Coronary artery (tissue), 2 donors: ENCODE measurements at regions not wholly inside any gene's neighbourhood (a gene's known extent, or its start where the extent isn't known, plus 50 kb on each side); places are given as distances from the start of the nearest gene placed in this dataset.

Source experiments
- DNase-seq: peaks from one replicate; pipeline ENCODE4 v3.0.0-alpha.2; 2017; ENCODE audit warnings: low spot score
- H3K27ac ChIP-seq, 2 donors: fragments of 200-600 bp; sonication (generic); one replicate each; pipeline ENCODE4 v1.5.1; 2016 to 2019
- H3K4me3 ChIP-seq: fragments of 200-600 bp; sonication (generic); 2 replicates; pipeline ENCODE4 v1.5.1; 2016; ENCODE audit warnings: mild to moderate bottlenecking, moderate library complexity
- TF ChIP-seq, protein P1 (sequence below): fragments of 200-600 bp; sonication (generic); IDR thresholded peaks from one replicate; pipeline ENCODE4 v1.5.1; 2019; ENCODE audit warnings: antibody characterized with exemption

DNA sequence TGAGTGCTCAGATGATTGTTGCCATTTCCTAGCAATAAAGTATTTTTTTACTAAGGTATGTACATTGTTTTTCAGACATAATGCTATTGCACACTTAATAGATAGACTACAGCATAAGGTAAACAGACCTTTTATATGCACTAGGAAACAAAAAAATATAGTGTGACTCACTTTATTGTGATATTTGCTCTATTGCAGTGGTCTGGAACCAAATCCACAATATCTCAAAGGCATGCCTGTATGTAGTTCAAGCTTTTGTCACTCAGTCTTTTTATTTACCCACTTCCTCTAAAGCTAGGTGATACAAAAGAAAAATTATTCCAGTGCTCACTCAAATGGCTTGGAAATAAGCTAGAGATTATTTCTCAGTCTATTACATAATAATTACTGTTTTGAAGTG, 209.9 kb upstream of the VEPH1 start:
- no peak for DNase-seq
- Histone ChIP-seq H3K27ac (no peak overlapping the region), H3K4me3 (no peak overlapping the region)
- TF ChIP-seq, protein P1, sequence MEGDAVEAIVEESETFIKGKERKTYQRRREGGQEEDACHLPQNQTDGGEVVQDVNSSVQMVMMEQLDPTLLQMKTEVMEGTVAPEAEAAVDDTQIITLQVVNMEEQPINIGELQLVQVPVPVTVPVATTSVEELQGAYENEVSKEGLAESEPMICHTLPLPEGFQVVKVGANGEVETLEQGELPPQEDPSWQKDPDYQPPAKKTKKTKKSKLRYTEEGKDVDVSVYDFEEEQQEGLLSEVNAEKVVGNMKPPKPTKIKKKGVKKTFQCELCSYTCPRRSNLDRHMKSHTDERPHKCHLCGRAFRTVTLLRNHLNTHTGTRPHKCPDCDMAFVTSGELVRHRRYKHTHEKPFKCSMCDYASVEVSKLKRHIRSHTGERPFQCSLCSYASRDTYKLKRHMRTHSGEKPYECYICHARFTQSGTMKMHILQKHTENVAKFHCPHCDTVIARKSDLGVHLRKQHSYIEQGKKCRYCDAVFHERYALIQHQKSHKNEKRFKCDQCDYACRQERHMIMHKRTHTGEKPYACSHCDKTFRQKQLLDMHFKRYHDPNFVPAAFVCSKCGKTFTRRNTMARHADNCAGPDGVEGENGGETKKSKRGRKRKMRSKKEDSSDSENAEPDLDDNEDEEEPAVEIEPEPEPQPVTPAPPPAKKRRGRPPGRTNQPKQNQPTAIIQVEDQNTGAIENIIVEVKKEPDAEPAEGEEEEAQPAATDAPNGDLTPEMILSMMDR = no peak

DNA sequence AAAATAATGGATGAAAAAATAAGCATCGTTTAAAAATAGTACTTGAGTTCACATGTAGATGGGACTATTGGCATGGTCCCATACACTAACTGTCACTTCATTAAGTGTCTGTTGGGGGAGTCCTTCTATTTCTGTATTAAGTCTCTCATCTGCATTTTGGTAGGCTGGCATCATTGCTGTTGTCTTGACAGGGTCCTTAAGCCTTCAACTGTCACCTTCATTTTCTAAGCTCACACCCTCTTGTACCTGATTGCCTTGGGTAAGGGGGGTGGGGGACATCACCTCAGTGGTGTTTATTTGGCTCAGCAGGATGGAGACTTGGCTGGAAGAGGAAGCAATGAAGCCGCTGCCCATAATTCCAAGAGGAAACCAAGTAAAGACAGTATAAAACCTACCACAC, 202.0 kb upstream of the VEPH1 start:
- no peak for DNase-seq
- TF ChIP-seq, protein P1 = no peak
- Histone ChIP-seq H3K4me3 (no peak overlapping the region), H3K27ac (no peak overlapping the region)

DNA sequence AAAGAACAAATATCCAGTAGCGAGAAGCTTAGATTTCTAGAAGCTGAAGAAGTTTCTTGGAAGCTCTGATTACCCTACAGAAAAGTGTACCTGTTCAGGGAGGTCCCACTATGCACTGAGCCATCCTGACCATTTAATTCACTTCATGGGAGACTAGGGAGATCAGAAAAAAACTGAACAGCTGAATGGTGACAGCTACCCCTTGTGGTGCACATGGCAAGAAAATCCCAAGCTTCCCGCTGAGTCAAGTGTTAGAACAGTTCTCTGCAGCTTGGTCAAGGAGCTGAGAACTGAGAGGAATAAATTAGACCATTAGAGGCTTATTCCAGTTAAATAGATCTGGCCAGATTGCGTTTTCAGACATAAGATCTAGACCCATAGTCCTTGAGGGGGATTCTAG, 197.2 kb upstream of the VEPH1 start:
- TF ChIP-seq, protein P1 = no peak
- no peak for DNase-seq
- H3K27ac ChIP-seq = no peak overlapping the region
- H3K4me3 ChIP-seq = no peak overlapping the region

DNA sequence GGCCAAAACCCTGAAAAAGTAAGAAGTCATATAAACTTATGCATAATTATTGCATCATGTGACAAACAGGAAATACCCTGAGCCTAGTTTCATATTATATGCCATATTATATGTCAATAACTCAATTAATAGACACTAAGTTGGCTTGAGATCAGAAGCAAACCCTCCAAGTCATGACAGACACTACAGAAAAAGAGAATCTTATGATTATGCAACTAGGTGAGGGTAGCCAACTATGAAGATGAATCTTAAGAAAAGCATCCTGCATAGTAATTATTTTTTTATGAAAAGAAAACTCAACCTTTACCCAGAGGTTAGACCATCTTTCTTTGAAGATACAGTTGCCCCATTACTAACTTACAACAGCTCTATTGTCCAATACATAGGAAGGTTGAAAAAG, 192.4 kb upstream of the VEPH1 start:
- Histone ChIP-seq H3K27ac (no peak overlapping the region), H3K4me3 (no peak overlapping the region)
- TF ChIP-seq, protein P1 = no peak
- no peak for DNase-seq

DNA sequence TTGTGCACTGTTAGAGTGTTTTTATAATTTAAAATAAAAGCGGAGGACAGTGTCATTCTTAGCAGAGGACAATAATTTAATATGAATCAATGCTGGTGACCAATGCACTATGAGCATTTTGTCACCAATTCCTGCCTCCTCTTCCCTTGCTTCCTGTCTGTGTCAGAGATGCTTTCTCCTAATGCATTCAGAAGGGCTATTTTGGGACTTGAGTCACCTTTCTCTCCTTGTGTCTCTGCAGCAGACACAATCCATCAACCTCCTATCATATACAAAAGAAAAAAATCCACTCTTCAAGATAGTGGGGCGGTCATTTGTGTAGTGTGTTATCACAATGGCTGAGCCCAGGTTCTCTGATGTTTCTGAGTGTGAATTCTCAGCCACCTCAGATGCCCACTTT, 191.9 kb upstream of the VEPH1 start:
- Histone ChIP-seq H3K4me3 (no peak overlapping the region), H3K27ac (no peak overlapping the region)
- no peak for DNase-seq
- TF ChIP-seq, protein P1 = no peak

DNA sequence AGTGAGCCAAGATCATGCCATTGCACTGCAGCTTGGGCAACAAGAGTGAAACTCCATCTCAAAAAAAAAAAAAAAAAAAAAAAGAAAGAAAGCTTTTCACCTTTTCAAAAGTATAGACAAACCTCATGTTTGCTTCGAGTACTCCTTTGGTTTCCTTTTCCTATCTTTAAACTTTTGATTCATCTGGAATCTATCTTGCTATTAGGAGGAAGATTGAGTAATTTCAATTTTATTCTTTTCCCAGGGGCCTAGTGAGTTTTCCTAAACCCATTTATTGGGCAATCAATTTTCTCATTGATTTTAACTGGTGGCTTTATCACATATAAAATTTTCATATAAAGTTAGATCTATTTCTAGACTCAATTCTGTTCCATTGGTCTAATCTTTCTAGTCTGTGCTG, 190.5 kb upstream of the VEPH1 start:
- Histone ChIP-seq H3K4me3 (no peak overlapping the region), H3K27ac (no peak overlapping the region)
- TF ChIP-seq, protein P1 = no peak
- DNase-seq = no peak

DNA sequence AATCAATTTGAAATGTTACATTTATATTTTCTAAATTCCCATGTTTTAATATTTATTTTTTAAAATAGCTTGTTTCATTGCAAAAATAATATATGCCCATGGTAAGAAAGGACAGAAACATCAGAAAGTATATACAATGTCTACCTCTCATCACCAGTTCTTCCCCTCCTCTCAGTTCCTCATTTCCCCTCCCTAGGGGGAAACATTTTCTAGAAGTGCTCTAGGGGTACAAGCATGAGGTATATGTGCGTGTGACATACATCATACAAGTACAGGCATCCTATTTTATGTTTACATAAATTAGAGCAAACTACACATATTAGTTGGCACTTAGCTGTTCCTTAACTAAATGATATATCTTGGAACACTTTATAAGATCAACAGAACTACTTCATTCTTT, 189.3 kb upstream of the VEPH1 start:
- H3K27ac ChIP-seq = no peak overlapping the region
- TF ChIP-seq, protein P1 = no peak
- no peak for DNase-seq
- H3K4me3 ChIP-seq = no peak overlapping the region
